Progenitor cell of endocrine pancreas (in vitro differentiated cells): ENCODE measurements at regions not wholly inside any gene's neighbourhood (a gene's known extent, or its start where the extent isn't known, plus 50 kb on each side); places are given as distances from the start of the nearest gene placed in this dataset.

ENCODE experiments used
- DNase-seq: peaks from one replicate; pipeline ENCODE4 v3.0.0; 2021; ENCODE audit warnings: low spot score; ENCODE audit not compliant: unreplicated experiment
- H3K27ac Mint-ChIP-seq: 2 replicates; pipeline ENCODE4 v1.8.0; 2021; ENCODE audit warnings: mild to moderate bottlenecking, moderate library complexity, mixed read lengths
- H3K27me3 Mint-ChIP-seq: 2 replicates; pipeline ENCODE4 v1.8.0; 2021; ENCODE audit warnings: mixed read lengths
- H3K36me3 Mint-ChIP-seq: 2 replicates; pipeline ENCODE4 v1.8.0; 2022; ENCODE audit warnings: mixed read lengths; ENCODE audit not compliant: insufficient read depth
- H3K4me1 Mint-ChIP-seq: 2 replicates; pipeline ENCODE4 v1.8.0; 2021; ENCODE audit warnings: low read depth, mixed read lengths
- H3K4me3 Mint-ChIP-seq: 2 replicates; pipeline ENCODE4 v1.8.0; 2021; ENCODE audit warnings: low read depth, mild to moderate bottlenecking, moderate library complexity, mixed read lengths
- H3K9me3 Mint-ChIP-seq: 2 replicates; pipeline ENCODE4 v1.8.0; 2021; ENCODE audit warnings: low read depth, mixed read lengths
- CTCF ChIP-seq: fragments of 200-600 bp; sonication (generic); IDR thresholded peaks from one replicate; pipeline ENCODE4 v1.5.0; 2021; ENCODE audit warnings: antibody characterized with exemption, mild to moderate bottlenecking; ENCODE audit not compliant: unreplicated experiment

GRCh38 chr13:83378908-83379307 is 503.4 kb downstream of the SLITRK1 start:
- H3K27me3 Mint-ChIP-seq = no peaks in the 10 kb centered on the region
- H3K4me1 Mint-ChIP-seq = peaks cover 5% of the 10 kb centered on the region
- TF ChIP-seq CTCF = no peak
- no peaks in the 10 kb centered on the region for H3K36me3 Mint-ChIP-seq
- no peak overlapping the region for H3K27ac Mint-ChIP-seq
- H3K9me3 Mint-ChIP-seq = peaks cover 2% of the 10 kb centered on the region
- DNase-seq = no peak
- no peak overlapping the region for H3K4me3 Mint-ChIP-seq

GRCh38 chr13:83377491-83377890 is 504.8 kb downstream of the SLITRK1 start:
- DNase-seq = no peak
- H3K27me3 Mint-ChIP-seq = no peaks in the 10 kb centered on the region
- H3K4me3 Mint-ChIP-seq = no peak overlapping the region
- TF ChIP-seq CTCF = no peak
- H3K9me3 Mint-ChIP-seq = peaks cover 6% of the 10 kb centered on the region
- no peak overlapping the region for H3K27ac Mint-ChIP-seq
- H3K4me1 Mint-ChIP-seq = peaks cover 2% of the 10 kb centered on the region
- no peaks in the 10 kb centered on the region for H3K36me3 Mint-ChIP-seq

- no peak for TF ChIP-seq CTCF
- Mint-ChIP-seq H3K27ac (no peak overlapping the region), H3K36me3 (no peaks in the 10 kb centered on the region), H3K4me1 (no peaks in the 10 kb centered on the region), H3K27me3 (no peaks in the 10 kb centered on the region), H3K9me3 (peaks cover 8% of the 10 kb centered on the region), H3K4me3 (no peak overlapping the region)
- no peak for DNase-seq
Observed at GRCh38 chr13:83372786-83373185, 509.5 kb downstream of the SLITRK1 start.

GRCh38 chr13:83365723-83366122 is 516.6 kb downstream of the SLITRK1 start:
- DNase-seq = no peak
- no peak for TF ChIP-seq CTCF
- Mint-ChIP-seq H3K36me3 (no peaks in the 10 kb centered on the region), H3K4me3 (no peak overlapping the region), H3K4me1 (no peaks in the 10 kb centered on the region), H3K27me3 (no peaks in the 10 kb centered on the region), H3K9me3 (peaks cover 2% of the 10 kb centered on the region), H3K27ac (no peak overlapping the region)

- no peak for TF ChIP-seq CTCF
- Mint-ChIP-seq H3K27me3 (no peaks in the 10 kb centered on the region), H3K4me3 (no peak overlapping the region), H3K27ac (no peak overlapping the region), H3K4me1 (no peaks in the 10 kb centered on the region), H3K36me3 (no peaks in the 10 kb centered on the region), H3K9me3 (no peaks in the 10 kb centered on the region)
- no peak for DNase-seq
Observed at GRCh38 chr13:83355041-83355440, 527.2 kb downstream of the SLITRK1 start.
